Ishikawa (cell line): ENCODE measurements at regions not wholly inside any gene's neighbourhood (a gene's known extent, or its start where the extent isn't known, plus 50 kb on each side); places are given as distances from the start of the nearest gene placed in this dataset.

ENCODE experiments used
- CEBPB ChIP-seq: IDR thresholded peaks from 2 replicates; pipeline ENCODE4 v1.6.1; 2012
- CREB1 ChIP-seq: IDR thresholded peaks from 2 replicates; pipeline ENCODE4 v1.6.1; 2012; ENCODE audit warnings: low read depth
- FOXM1 ChIP-seq: IDR thresholded peaks from 2 replicates; pipeline ENCODE4 v1.6.1; 2012; ENCODE audit warnings: low read depth, borderline replicate concordance
- MAX ChIP-seq: IDR thresholded peaks from 2 replicates; pipeline ENCODE4 v1.6.1; 2012
- REST ChIP-seq: IDR thresholded peaks from 2 replicates; pipeline ENCODE4 v1.6.1; 2012; ENCODE audit warnings: low read depth, mild to moderate bottlenecking
- TAF1 ChIP-seq: IDR thresholded peaks from 2 replicates; pipeline ENCODE4 v1.6.1; 2012; ENCODE audit warnings: low read depth, mild to moderate bottlenecking
- USF1 ChIP-seq: IDR thresholded peaks from 2 replicates; pipeline ENCODE4 v1.6.1; 2012
- YY1 ChIP-seq: IDR thresholded peaks from 2 replicates; pipeline ENCODE4 v1.6.1; 2012; ENCODE audit warnings: low read depth

DNA sequence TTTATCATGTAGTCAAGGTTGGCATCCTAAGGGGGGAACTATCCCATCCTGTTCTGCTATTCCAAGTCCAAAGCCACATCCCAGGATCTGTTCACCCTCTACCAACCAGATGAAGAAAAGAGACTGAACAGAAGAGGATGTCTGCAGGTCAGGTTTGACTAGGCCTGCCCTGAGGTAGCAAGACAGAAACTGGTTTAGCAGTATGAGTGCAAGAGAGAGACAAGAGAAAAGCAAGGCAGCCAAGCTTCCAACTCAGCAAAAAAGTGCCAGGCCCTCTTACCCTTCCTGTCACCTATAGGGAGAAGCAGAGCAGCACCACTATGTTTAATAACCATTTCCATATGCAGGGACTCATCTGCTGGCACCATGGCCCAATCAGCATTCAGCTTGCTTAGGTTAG lies 320.8 kb upstream of the DUSP10 start:
- TF ChIP-seq USF1 (no peak), REST (no peak), CEBPB (no peak), FOXM1 (no peak), YY1 (no peak), CREB1 (no peak), MAX (no peak), TAF1 (no peak)
